ENCODE measurements at regions not wholly inside any gene's neighbourhood (a gene's known extent, or its start where the extent isn't known, plus 50 kb on each side); places are given as distances from the start of the nearest gene placed in this dataset.

DNA sequence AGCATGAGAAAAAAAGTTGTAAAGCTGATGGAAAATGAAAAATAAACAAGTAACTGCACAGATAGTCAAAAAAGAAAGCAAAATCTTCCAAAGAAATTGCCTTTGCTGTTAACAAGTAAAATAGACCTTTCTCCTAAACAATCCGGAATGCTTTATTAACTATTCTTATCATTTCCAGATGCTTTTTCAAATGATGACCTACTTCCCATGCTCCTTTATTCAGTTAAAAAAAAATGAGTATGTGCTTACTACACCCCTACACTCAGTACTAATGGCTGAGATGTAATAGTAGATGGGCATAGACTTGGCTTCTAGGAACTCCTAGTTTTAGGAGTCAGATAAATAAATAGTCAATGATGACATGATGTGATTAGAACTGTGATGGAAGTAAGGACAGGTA, 108.5 kb downstream of the NIBAN1 start:
- Histone ChIP-seq H3K4me3 (replicated peaks in 1 of 3; ENCODE audit: insufficient read depth in 1 of 3, low read depth in 2 of 3, low read length in 3 of 3) (no peak overlapping the region), H3K79me2 (ENCODE audit: insufficient read depth, low read length) (no peaks in the 10 kb centered on the region), H3K27ac (ENCODE audit: extremely low read length, insufficient read depth, low read length) (no peak overlapping the region), H3K9ac (ENCODE audit: insufficient read depth, low read depth, low read length) (no peak overlapping the region), H3K36me3 (replicated peaks in 1 of 2; ENCODE audit: control insufficient read depth in 1 of 2, insufficient read depth in 2 of 2, low read length in 2 of 2) (no peaks in the 10 kb centered on the region), H3K27me3 (ENCODE audit: control insufficient read depth in 1 of 2, insufficient read depth in 2 of 2, low read length in 2 of 2) (peaks cover 0 to 3% of the 10 kb centered on the region in 2 experiments; a peak in 1 of 5 replicates), H2AFZ (ENCODE audit: low read length) (no peak overlapping the region), H4K20me1 (ENCODE audit: insufficient read depth, low read length) (no peaks in the 10 kb centered on the region), H3K9me3 (ENCODE audit: low read length) (no peaks in the 10 kb centered on the region), H3K4me1 (ENCODE audit: insufficient read depth, low read length) (peaks cover 8% of the 10 kb centered on the region; the same call in 1 of the 2 replicates), H3K4me2 (ENCODE audit: low read depth, low read length) (no peak overlapping the region)
- no TSS peak for BruUV-seq (replicated peaks)
- in situ Hi-C loops (cut with HindIII; ENCODE audit: extremely low pct_ligation_motif_present, low pct_unique_long_range_greater_than_20kb), result no loop called here
- WGBS (ENCODE audit: low lambda C conversion rate), result 2% methylated on average over 1 of the region's 1 CpG
- ChIA-PET CTCF (ENCODE audit: low intra/inter-chr PET ratio, low total read pairs) (no interaction called here), POLR2A (no interaction called here)
- ATAC-seq (no peak), DNase-seq (ENCODE audit: low spot score) (no peak), FAIRE-seq (no peak)
- intact Hi-C loops (cut with micrococcal nuclease; ENCODE audit: unreplicated experiment), result no loop called here
- TF ChIP-seq, protein P1, sequence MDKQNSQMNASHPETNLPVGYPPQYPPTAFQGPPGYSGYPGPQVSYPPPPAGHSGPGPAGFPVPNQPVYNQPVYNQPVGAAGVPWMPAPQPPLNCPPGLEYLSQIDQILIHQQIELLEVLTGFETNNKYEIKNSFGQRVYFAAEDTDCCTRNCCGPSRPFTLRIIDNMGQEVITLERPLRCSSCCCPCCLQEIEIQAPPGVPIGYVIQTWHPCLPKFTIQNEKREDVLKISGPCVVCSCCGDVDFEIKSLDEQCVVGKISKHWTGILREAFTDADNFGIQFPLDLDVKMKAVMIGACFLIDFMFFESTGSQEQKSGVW (CRISPR knock-in tag; IDR thresholded peaks at IDR 0.05; ENCODE audit: borderline replicate concordance), result no peak
- TF ChIP-seq UBTF (CRISPR knock-in tag; IDR thresholded peaks at IDR 0.05), result no peak
- TF ChIP-seq PHF8 (CRISPR knock-in tag; IDR thresholded peaks at IDR 0.05), result no peak
- TF ChIP-seq, protein P2, sequence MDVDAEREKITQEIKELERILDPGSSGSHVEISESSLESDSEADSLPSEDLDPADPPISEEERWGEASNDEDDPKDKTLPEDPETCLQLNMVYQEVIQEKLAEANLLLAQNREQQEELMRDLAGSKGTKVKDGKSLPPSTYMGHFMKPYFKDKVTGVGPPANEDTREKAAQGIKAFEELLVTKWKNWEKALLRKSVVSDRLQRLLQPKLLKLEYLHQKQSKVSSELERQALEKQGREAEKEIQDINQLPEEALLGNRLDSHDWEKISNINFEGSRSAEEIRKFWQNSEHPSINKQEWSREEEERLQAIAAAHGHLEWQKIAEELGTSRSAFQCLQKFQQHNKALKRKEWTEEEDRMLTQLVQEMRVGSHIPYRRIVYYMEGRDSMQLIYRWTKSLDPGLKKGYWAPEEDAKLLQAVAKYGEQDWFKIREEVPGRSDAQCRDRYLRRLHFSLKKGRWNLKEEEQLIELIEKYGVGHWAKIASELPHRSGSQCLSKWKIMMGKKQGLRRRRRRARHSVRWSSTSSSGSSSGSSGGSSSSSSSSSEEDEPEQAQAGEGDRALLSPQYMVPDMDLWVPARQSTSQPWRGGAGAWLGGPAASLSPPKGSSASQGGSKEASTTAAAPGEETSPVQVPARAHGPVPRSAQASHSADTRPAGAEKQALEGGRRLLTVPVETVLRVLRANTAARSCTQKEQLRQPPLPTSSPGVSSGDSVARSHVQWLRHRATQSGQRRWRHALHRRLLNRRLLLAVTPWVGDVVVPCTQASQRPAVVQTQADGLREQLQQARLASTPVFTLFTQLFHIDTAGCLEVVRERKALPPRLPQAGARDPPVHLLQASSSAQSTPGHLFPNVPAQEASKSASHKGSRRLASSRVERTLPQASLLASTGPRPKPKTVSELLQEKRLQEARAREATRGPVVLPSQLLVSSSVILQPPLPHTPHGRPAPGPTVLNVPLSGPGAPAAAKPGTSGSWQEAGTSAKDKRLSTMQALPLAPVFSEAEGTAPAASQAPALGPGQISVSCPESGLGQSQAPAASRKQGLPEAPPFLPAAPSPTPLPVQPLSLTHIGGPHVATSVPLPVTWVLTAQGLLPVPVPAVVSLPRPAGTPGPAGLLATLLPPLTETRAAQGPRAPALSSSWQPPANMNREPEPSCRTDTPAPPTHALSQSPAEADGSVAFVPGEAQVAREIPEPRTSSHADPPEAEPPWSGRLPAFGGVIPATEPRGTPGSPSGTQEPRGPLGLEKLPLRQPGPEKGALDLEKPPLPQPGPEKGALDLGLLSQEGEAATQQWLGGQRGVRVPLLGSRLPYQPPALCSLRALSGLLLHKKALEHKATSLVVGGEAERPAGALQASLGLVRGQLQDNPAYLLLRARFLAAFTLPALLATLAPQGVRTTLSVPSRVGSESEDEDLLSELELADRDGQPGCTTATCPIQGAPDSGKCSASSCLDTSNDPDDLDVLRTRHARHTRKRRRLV (CRISPR knock-in tag; IDR thresholded peaks at IDR 0.05), result no peak
- TF ChIP-seq, protein P3, sequence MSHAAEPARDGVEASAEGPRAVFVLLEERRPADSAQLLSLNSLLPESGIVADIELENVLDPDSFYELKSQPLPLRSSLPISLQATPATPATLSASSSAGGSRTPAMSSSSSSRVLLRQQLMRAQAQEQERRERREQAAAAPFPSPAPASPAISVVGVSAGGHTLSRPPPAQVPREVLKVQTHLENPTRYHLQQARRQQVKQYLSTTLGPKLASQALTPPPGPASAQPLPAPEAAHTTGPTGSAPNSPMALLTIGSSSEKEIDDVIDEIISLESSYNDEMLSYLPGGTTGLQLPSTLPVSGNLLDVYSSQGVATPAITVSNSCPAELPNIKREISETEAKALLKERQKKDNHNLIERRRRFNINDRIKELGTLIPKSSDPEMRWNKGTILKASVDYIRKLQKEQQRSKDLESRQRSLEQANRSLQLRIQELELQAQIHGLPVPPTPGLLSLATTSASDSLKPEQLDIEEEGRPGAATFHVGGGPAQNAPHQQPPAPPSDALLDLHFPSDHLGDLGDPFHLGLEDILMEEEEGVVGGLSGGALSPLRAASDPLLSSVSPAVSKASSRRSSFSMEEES (CRISPR knock-in tag; IDR thresholded peaks at IDR 0.05), result no peak
- no peak for TF ChIP-seq HIVEP1 (CRISPR knock-in tag; IDR thresholded peaks at IDR 0.05)
- no peak for TF ChIP-seq ZNF512 (CRISPR knock-in tag; IDR thresholded peaks at IDR 0.05)
- no peak for TF ChIP-seq ZBTB7B (CRISPR knock-in tag; IDR thresholded peaks at IDR 0.05)
- TF ChIP-seq ZNF225 (CRISPR knock-in tag; IDR thresholded peaks at IDR 0.05), result no peak
- TF ChIP-seq ZNF614 (CRISPR knock-in tag; IDR thresholded peaks at IDR 0.05; ENCODE audit: borderline replicate concordance), result no peak
- no peak for TF ChIP-seq ZNF549 (CRISPR knock-in tag; IDR thresholded peaks at IDR 0.05)
- TF ChIP-seq JUNB (CRISPR knock-in tag; IDR thresholded peaks at IDR 0.05; ENCODE audit: borderline replicate concordance), result no peak
- TF ChIP-seq KAT2B (IDR thresholded peaks at IDR 0.05; ENCODE audit: borderline replicate concordance, low read depth, low read length), result no peak
- no peak for TF ChIP-seq ZNF138 (CRISPR knock-in tag; IDR thresholded peaks at IDR 0.05; ENCODE audit: low read depth)
- no peak for TF ChIP-seq ARNT2 (CRISPR knock-in tag; IDR thresholded peaks at IDR 0.05; ENCODE audit: low read depth)
